ENCODE measurements at regions not wholly inside any gene's neighbourhood (a gene's known extent, or its start where the extent isn't known, plus 50 kb on each side); places are given as distances from the start of the nearest gene placed in this dataset.

DNA sequence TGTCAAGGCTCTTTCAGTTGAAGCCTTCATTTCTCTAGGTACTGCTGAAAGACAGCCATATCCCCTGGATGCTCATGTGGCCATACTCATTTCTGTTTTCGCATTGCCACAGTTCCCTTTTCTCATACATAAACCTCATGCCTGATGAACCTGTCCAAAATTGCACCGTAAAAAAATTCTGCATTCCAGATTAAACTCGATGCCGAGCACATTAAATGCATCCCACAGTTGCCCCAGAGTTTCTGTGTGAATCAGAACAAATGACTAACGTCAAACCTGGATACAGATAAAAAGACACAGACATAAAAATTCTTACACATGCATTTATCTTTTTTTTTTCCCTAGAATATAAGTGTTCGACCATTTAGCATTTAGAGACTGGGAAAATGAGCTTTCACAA lies 288.2 kb downstream of the COG6 start:
- no peaks in the 10 kb centered on the region for H3K79me2 ChIP-seq (ENCODE audit: control insufficient read depth, insufficient read depth, low read length)
- in situ Hi-C loops (cut with MboI): no loop called here
- DNase-seq (ENCODE audit: low read depth, low spot score) (no peak), FAIRE-seq (no peak), ATAC-seq (no peak; the same call in 2 of the 3 replicates)
- H2AFZ ChIP-seq (ENCODE audit: control insufficient read depth, low read depth, low read length): no peak overlapping the region
- BruUV-seq (replicated peaks): no TSS peak
- no peak overlapping the region for H3K9ac ChIP-seq (ENCODE audit: control insufficient read depth, insufficient read depth, low read length)
- RAD21 ChIA-PET (ENCODE audit: unreplicated experiment): interaction anchor here (1.0 to 2.6 kb wide), 4 partner anchors 10 to 740 kb away, joined by 3 to 25 read pairs (median 4); no protein-coding TSS in a partner anchor
- no peaks in the 10 kb centered on the region for H3K4me1 ChIP-seq (ENCODE audit: control insufficient read depth, insufficient read depth, low read length)
- intact Hi-C loops (cut with micrococcal nuclease; ENCODE audit: unreplicated experiment): loop anchor here (2.0 to 10.0 kb wide), 5 partner anchors 83 to 834 kb away; no protein-coding TSS in a partner anchor
- TF ChIP-seq BRCA1 (IDR thresholded peaks at IDR 0.05; ENCODE audit: low read depth, low read length): no peak
- peak; percentile 41; the same call in 1 of the 2 replicates for TF ChIP-seq SPI1 (IDR thresholded peaks at IDR 0.05; ENCODE audit: borderline replicate concordance, insufficient read depth, low read depth, low read length)
- no peak overlapping the region for H3K4me2 ChIP-seq (ENCODE audit: control insufficient read depth, insufficient read depth)
- CTCF ChIA-PET: interaction anchor here (0.5 to 4.2 kb wide), 17 partner anchors 8 to 834 kb away, joined by 3 to 79 read pairs (median 6); no protein-coding TSS in a partner anchor
- no peaks in the 10 kb centered on the region for H3K36me3 ChIP-seq (ENCODE audit: control insufficient read depth in 2 of 2, insufficient read depth in 2 of 2, low read length in 1 of 2)
- SMC1A ChIA-PET (ENCODE audit: uncharacterized antibody, unreplicated experiment): interaction anchor here (1.0 to 5.2 kb wide), 12 partner anchors 23 to 739 kb away, joined by 3 to 40 read pairs (median 4); no protein-coding TSS in a partner anchor
- POLR2A ChIA-PET: no interaction called here
- H3K27ac ChIP-seq (ENCODE audit: control insufficient read depth, insufficient read depth): no peak overlapping the region
- H3K4me3 ChIP-seq: no peak overlapping the region
- no peaks in the 10 kb centered on the region for H4K20me1 ChIP-seq (ENCODE audit: control insufficient read depth, insufficient read depth)
- H3K9me3 ChIP-seq (replicated peaks; ENCODE audit: control insufficient read depth, insufficient read depth, low read length): no peaks in the 10 kb centered on the region; the same call in 2 of the 3 replicates
- 55% methylated on average over 6 of the region's 6 CpGs for WGBS (ENCODE audit: insufficient coverage, insufficient replicate concordance, low lambda C conversion rate, missing lambda C conversion rate)
- no peaks in the 10 kb centered on the region; a peak in 2 of 4 replicates for H3K27me3 ChIP-seq (replicated peaks in 1 of 2; ENCODE audit: control insufficient read depth in 2 of 2, insufficient read depth in 2 of 2, low read length in 1 of 2)

DNA sequence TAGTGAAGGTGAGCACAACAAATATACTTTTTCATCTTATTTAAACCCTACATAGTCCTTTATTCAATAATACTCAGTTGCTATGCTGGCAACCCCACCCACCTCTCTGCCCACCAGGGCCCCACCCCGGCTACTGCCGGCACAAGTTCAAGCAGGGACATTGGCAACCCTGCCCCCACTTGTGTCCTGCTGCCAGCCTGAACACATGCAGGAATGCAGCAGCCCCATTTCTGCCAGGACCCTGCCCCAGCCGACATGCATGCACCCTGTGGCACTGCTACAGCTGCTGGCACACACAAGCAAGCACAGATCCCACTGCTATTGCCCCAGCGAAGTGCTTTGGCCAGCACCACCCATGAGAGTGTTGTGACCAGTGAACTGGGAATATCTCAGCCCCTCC lies 289.8 kb downstream of the COG6 start:
- Histone ChIP-seq H3K4me3 (no peak overlapping the region), H2AFZ (ENCODE audit: control insufficient read depth, low read depth, low read length) (no peak overlapping the region), H4K20me1 (ENCODE audit: control insufficient read depth, insufficient read depth) (no peaks in the 10 kb centered on the region), H3K79me2 (ENCODE audit: control insufficient read depth, insufficient read depth, low read length) (no peaks in the 10 kb centered on the region), H3K36me3 (ENCODE audit: control insufficient read depth in 2 of 2, insufficient read depth in 2 of 2, low read length in 1 of 2) (no peaks in the 10 kb centered on the region), H3K27me3 (replicated peaks in 1 of 2; ENCODE audit: control insufficient read depth in 2 of 2, insufficient read depth in 2 of 2, low read length in 1 of 2) (no peaks in the 10 kb centered on the region; a peak in 2 of 4 replicates), H3K9ac (ENCODE audit: control insufficient read depth, insufficient read depth, low read length) (no peak overlapping the region), H3K4me2 (ENCODE audit: control insufficient read depth, insufficient read depth) (no peak overlapping the region), H3K27ac (ENCODE audit: control insufficient read depth, insufficient read depth) (no peak overlapping the region), H3K9me3 (replicated peaks; ENCODE audit: control insufficient read depth, insufficient read depth, low read length) (no peaks in the 10 kb centered on the region; the same call in 2 of the 3 replicates), H3K4me1 (ENCODE audit: control insufficient read depth, insufficient read depth, low read length) (no peaks in the 10 kb centered on the region)
- ChIA-PET POLR2A (no interaction called here), SMC1A (ENCODE audit: uncharacterized antibody, unreplicated experiment) (interaction anchor here (1.2 to 3.8 kb wide), 4 partner anchors 65 to 737 kb away, joined by 3 to 40 read pairs (median 3); no protein-coding TSS in a partner anchor), RAD21 (ENCODE audit: unreplicated experiment) (no interaction called here), CTCF (interaction anchor here (3.8 to 4.1 kb wide), 2 partner anchors 9 to 259 kb away, joined by 39 to 43 read pairs; no protein-coding TSS in a partner anchor)
- no TSS peak for BruUV-seq (replicated peaks)
- FAIRE-seq: no peak
- intact Hi-C loops (cut with micrococcal nuclease; ENCODE audit: unreplicated experiment): loop anchor here (10.0 kb wide), 1 partner anchor 260 kb away; no protein-coding TSS in a partner anchor
- 75% methylated on average over 4 of the region's 4 CpGs for WGBS (ENCODE audit: insufficient coverage, insufficient replicate concordance, low lambda C conversion rate, missing lambda C conversion rate)
- no peak for DNase-seq (ENCODE audit: low read depth, low spot score)
- no peak for ATAC-seq
- in situ Hi-C loops (cut with MboI): loop anchor here (5.0 kb wide), 1 partner anchor 732 kb away; no protein-coding TSS in a partner anchor
- TF ChIP-seq, protein P1, sequence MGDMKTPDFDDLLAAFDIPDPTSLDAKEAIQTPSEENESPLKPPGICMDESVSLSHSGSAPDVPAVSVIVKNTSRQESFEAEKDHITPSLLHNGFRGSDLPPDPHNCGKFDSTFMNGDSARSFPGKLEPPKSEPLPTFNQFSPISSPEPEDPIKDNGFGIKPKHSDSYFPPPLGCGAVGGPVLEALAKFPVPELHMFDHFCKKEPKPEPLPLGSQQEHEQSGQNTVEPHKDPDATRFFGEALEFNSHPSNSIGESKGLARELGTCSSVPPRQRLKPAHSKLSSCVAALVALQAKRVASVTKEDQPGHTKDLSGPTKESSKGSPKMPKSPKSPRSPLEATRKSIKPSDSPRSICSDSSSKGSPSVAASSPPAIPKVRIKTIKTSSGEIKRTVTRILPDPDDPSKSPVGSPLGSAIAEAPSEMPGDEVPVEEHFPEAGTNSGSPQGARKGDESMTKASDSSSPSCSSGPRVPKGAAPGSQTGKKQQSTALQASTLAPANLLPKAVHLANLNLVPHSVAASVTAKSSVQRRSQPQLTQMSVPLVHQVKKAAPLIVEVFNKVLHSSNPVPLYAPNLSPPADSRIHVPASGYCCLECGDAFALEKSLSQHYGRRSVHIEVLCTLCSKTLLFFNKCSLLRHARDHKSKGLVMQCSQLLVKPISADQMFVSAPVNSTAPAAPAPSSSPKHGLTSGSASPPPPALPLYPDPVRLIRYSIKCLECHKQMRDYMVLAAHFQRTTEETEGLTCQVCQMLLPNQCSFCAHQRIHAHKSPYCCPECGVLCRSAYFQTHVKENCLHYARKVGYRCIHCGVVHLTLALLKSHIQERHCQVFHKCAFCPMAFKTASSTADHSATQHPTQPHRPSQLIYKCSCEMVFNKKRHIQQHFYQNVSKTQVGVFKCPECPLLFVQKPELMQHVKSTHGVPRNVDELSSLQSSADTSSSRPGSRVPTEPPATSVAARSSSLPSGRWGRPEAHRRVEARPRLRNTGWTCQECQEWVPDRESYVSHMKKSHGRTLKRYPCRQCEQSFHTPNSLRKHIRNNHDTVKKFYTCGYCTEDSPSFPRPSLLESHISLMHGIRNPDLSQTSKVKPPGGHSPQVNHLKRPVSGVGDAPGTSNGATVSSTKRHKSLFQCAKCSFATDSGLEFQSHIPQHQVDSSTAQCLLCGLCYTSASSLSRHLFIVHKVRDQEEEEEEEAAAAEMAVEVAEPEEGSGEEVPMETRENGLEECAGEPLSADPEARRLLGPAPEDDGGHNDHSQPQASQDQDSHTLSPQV (IDR thresholded peaks at IDR 0.05): no peak
- TF ChIP-seq, protein P2, sequence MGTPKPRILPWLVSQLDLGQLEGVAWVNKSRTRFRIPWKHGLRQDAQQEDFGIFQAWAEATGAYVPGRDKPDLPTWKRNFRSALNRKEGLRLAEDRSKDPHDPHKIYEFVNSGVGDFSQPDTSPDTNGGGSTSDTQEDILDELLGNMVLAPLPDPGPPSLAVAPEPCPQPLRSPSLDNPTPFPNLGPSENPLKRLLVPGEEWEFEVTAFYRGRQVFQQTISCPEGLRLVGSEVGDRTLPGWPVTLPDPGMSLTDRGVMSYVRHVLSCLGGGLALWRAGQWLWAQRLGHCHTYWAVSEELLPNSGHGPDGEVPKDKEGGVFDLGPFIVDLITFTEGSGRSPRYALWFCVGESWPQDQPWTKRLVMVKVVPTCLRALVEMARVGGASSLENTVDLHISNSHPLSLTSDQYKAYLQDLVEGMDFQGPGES (IDR thresholded peaks at IDR 0.05): no peak
- TF ChIP-seq RELA (IDR thresholded peaks at IDR 0.05; ENCODE audit: borderline replicate concordance, partially characterized antibody) (no peak), TARDBP (IDR thresholded peaks at IDR 0.05; ENCODE audit: borderline replicate concordance) (no peak), ZNF24 (IDR thresholded peaks at IDR 0.05) (no peak), CEBPB (IDR thresholded peaks at IDR 0.05; ENCODE audit: borderline replicate concordance in 1 of 2, low read depth in 2 of 2, low read length in 2 of 2) (no peak)
- TF ChIP-seq, protein P3, sequence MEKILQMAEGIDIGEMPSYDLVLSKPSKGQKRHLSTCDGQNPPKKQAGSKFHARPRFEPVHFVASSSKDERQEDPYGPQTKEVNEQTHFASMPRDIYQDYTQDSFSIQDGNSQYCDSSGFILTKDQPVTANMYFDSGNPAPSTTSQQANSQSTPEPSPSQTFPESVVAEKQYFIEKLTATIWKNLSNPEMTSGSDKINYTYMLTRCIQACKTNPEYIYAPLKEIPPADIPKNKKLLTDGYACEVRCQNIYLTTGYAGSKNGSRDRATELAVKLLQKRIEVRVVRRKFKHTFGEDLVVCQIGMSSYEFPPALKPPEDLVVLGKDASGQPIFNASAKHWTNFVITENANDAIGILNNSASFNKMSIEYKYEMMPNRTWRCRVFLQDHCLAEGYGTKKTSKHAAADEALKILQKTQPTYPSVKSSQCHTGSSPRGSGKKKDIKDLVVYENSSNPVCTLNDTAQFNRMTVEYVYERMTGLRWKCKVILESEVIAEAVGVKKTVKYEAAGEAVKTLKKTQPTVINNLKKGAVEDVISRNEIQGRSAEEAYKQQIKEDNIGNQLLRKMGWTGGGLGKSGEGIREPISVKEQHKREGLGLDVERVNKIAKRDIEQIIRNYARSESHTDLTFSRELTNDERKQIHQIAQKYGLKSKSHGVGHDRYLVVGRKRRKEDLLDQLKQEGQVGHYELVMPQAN (conservative IDR thresholded peaks at IDR 0.05): no peak
